GM23248 (cell line): ENCODE measurements at regions not wholly inside any gene's neighbourhood (a gene's known extent, or its start where the extent isn't known, plus 50 kb on each side); places are given as distances from the start of the nearest gene placed in this dataset.

Source experiments
- EZH2 ChIP-seq: fragments of 200-600 bp; sonication (generic); IDR thresholded peaks from 2 replicates; pipeline ENCODE4 v1.6.1; 2018; ENCODE audit warnings: antibody characterized with exemption, mild to moderate bottlenecking; ENCODE audit not compliant: insufficient read depth, poor library complexity, severe bottlenecking
- EZH2phosphoT487 ChIP-seq: fragments of 200-600 bp; sonication (generic); IDR thresholded peaks from 2 replicates; pipeline ENCODE4 v1.6.1; 2018; ENCODE audit warnings: antibody characterized with exemption, moderate library complexity, mild to moderate bottlenecking, low read depth; ENCODE audit not compliant: insufficient read depth

DNA sequence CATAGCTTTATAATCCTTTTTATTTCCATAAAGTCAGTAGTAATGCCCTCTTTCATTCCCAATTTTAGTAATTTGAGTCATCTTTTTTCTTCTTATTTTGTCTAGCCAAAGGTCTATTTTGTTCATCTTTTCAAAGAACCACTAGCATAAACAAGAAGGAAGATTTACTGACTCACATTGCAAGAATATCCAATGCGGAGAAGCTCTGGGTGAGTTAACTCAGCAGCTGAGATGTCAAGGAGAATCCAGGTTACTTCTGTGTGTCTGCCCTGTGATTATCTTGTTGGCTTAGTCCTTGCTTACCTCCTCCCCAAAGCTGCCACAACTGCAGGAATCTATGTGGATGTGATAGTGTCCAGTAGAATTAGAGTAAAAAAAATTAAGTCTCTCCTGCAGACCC is 311.4 kb upstream of the NCKAP5 start:
- TF ChIP-seq EZH2phosphoT487 (no peak), EZH2 (no peak)
